NB4 (cell line): ENCODE measurements at regions not wholly inside any gene's neighbourhood (a gene's known extent, or its start where the extent isn't known, plus 50 kb on each side); places are given as distances from the start of the nearest gene placed in this dataset.

Experiments
- DNase-seq: peaks from one replicate; pipeline ENCODE4 v3.0.0; 2010; ENCODE audit warnings: low read depth
- H3K4me3 ChIP-seq: one replicate; pipeline ENCODE4 v1.5.1; 2011; ENCODE audit warnings: mild to moderate bottlenecking, low read depth, low read length, moderate library complexity
- MAX ChIP-seq: IDR thresholded peaks from 2 replicates; pipeline ENCODE4 v1.6.1; 2011; ENCODE audit warnings: low read depth, low read length
- MYC ChIP-seq: IDR thresholded peaks from 2 replicates; pipeline ENCODE4 v1.6.1; 2011; ENCODE audit warnings: low read depth, low read length
- POLR2A ChIP-seq: IDR thresholded peaks from 2 replicates; pipeline ENCODE4 v1.6.1; 2011; ENCODE audit warnings: mild to moderate bottlenecking; ENCODE audit not compliant: insufficient read length; ENCODE audit errors: extremely low read depth
- TF ChIP-seq, protein P1 (sequence below): IDR thresholded peaks from one replicate; pipeline ENCODE4 v1.5.1; 2012; ENCODE audit warnings: low read depth, low read length

- H3K4me3 ChIP-seq = no peak overlapping the region
- DNase-seq = no peak
Observed at GRCh38 chr2:180180511-180180910, 173.4 kb upstream of the CWC22 start.

DNA sequence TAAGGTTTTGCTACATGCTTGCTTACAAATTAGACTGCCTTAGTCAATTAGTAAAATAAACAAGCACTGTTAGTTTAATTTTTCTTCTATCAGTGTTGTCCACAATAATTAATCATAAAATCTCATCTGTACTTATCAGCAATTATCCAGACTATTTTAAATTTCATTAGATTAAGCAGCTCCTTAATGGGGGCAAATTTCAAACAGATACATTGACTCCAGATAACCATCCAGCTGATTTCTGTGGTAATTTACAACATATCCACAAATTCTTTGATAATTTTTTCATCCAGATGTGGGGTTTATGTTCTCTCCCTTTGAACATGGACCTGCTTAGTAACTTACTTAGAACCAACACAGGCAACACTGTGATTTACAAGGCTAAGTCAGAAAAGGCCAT, 170.4 kb upstream of the CWC22 start:
- TF ChIP-seq, protein P1, sequence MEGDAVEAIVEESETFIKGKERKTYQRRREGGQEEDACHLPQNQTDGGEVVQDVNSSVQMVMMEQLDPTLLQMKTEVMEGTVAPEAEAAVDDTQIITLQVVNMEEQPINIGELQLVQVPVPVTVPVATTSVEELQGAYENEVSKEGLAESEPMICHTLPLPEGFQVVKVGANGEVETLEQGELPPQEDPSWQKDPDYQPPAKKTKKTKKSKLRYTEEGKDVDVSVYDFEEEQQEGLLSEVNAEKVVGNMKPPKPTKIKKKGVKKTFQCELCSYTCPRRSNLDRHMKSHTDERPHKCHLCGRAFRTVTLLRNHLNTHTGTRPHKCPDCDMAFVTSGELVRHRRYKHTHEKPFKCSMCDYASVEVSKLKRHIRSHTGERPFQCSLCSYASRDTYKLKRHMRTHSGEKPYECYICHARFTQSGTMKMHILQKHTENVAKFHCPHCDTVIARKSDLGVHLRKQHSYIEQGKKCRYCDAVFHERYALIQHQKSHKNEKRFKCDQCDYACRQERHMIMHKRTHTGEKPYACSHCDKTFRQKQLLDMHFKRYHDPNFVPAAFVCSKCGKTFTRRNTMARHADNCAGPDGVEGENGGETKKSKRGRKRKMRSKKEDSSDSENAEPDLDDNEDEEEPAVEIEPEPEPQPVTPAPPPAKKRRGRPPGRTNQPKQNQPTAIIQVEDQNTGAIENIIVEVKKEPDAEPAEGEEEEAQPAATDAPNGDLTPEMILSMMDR = no peak
- TF ChIP-seq MAX (no peak), MYC (no peak), POLR2A (no peak)
- no peak for DNase-seq
- no peak overlapping the region for H3K4me3 ChIP-seq

More at GRCh38 chr2:180180511-180180910, 173.4 kb upstream of the CWC22 start:
- no peak for TF ChIP-seq MYC
- no peak for TF ChIP-seq POLR2A
- no peak for TF ChIP-seq MAX
- TF ChIP-seq, protein P1 = no peak

- no peak for TF ChIP-seq POLR2A
- TF ChIP-seq MYC = no peak
- TF ChIP-seq MAX = no peak
- TF ChIP-seq, protein P1 = no peak
- no peak for DNase-seq
Observed at GRCh38 chr2:180175736-180176135, 168.6 kb upstream of the CWC22 start.

DNA sequence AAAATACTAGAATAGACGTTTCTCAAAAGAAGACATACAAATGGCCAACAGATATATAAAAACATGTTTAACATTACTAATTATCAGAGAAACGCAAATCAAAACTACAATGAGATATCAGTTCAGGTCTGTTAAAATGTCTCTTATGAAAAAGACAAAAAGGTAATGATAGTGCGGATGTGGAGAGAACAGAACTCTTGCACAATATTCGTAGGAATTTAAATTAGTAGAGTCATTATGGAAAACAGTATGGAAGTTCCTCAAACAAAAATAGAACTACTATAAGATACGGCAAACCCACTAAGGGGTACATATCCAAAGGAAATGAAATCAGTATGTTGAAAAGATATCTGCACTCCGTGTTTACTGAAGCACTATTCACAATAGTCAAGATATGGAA, 167.5 kb upstream of the CWC22 start:
- H3K4me3 ChIP-seq = no peak overlapping the region
- no peak for DNase-seq
- TF ChIP-seq, protein P1 = no peak
- no peak for TF ChIP-seq MAX
- TF ChIP-seq MYC = no peak
- TF ChIP-seq POLR2A = no peak

More at GRCh38 chr2:180175736-180176135, 168.6 kb upstream of the CWC22 start:
- no peak overlapping the region for H3K4me3 ChIP-seq

DNA sequence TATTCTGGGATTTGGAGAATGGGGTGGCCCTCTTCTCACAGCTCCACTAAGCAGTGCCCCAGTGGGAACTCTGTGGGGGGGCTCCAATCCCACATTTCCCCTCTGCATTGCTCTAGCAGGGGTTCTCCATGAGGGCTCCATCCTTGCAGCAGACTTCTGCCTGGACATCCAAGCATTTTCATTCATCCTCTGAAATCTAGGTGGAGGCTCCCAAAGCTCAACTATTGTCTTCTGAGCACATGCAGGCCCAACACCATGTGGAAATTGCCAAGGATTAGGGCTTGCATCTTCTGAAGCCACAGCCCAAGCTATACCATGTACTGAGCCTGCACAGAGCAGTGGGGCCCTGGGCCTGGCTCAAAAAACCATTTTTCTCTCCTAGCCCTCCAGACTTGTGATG, 162.4 kb upstream of the CWC22 start:
- TF ChIP-seq MAX (no peak), POLR2A (no peak), MYC (no peak)
- TF ChIP-seq, protein P1 = no peak
- no peak for DNase-seq
- H3K4me3 ChIP-seq = no peak overlapping the region
